SK-N-SH (cell line): ENCODE measurements at regions not wholly inside any gene's neighbourhood (a gene's known extent, or its start where the extent isn't known, plus 50 kb on each side); places are given as distances from the start of the nearest gene placed in this dataset.
"Not testable (repeated sequence)": the region's sequence is repeated elsewhere in the genome, so short reads cannot be mapped to it uniquely, and the experiment has no call there.

Source experiments
- CTCF ChIA-PET: fragments of 300-600, 350-600 bp; formaldehyde crosslinking; extraction: SDS; loops from one replicate; lab custom pipeline; 2021; lab: Yijun Ruan, JAX
- POLR2A ChIA-PET: fragments of 350-600 bp; sonication (Branson Sonifier 250); formaldehyde crosslinking; extraction: SDS; loops from one replicate; lab custom pipeline; 2020; ENCODE audit warnings: antibody characterized with exemption, inconsistent platforms; lab: Yijun Ruan, JAX
- DNase-seq: peaks from one replicate; pipeline ENCODE4 v3.0.0; 2012
- H2AFZ ChIP-seq: fragments of 200-600 bp; sonication (generic); 2 replicates; pipeline ENCODE4 v1.8.1; 2016; ENCODE audit warnings: antibody characterized with exemption, mild to moderate bottlenecking, low read depth
- H3F3A ChIP-seq: fragments of 200-600 bp; sonication (generic); replicated peaks from 2 replicates; pipeline ENCODE3; 2016; ENCODE audit warnings: antibody characterized with exemption, mild to moderate bottlenecking; ENCODE audit not compliant: insufficient read depth
- H3K27ac ChIP-seq, 2 experiments: fragments of 200-500 bp in 1 of 2; fragments of 200-600 bp in 1 of 2; sonication (Bioruptor generic) in 1 of 2; sonication (generic), shearing (Covaris generic) in 1 of 2; 2 replicates each; pipeline versions ENCODE4 v1.5.1 to v1.6.1; 2014 to 2016; ENCODE audit warnings: low read depth in 2 of 2, inconsistent platforms in 1 of 2, low read length in 1 of 2, mild to moderate bottlenecking in 1 of 2, mixed read lengths in 1 of 2
- H3K27me3 ChIP-seq: fragments of 200-600 bp; sonication (generic), shearing (Covaris generic); 2 replicates; pipeline ENCODE4 v1.6.1; 2016; ENCODE audit warnings: mixed run types; ENCODE audit not compliant: insufficient read depth
- H3K36me3 ChIP-seq, 2 experiments: fragments of 200-500 bp in 1 of 2; fragments of 200-600 bp in 1 of 2; sonication (Bioruptor generic) in 1 of 2; sonication (generic) in 1 of 2; replicated peaks in 1 of 2; 2 replicates each; pipeline versions ENCODE3 to v1.5.1; 2014 to 2016; ENCODE audit warnings: low read length in 1 of 2, mild to moderate bottlenecking in 1 of 2; ENCODE audit not compliant: insufficient read depth in 2 of 2, control insufficient read depth in 1 of 2
- H3K4me1 ChIP-seq, 2 experiments: fragments of 200-500 bp in 1 of 2; fragments of 200-600 bp in 1 of 2; sonication (Bioruptor generic) in 1 of 2; sonication (generic), shearing (Covaris generic) in 1 of 2; 2 replicates each; pipeline versions ENCODE4 v1.5.1 to v1.6.1; 2014 to 2016; ENCODE audit warnings: low read depth in 1 of 2, low read length in 1 of 2, mixed run types in 1 of 2; ENCODE audit not compliant: insufficient read depth in 2 of 2, control insufficient read depth in 1 of 2
- H3K4me2 ChIP-seq: fragments of 200-600 bp; sonication (generic), shearing (Covaris generic); 2 replicates; pipeline ENCODE4 v1.6.1; 2017; ENCODE audit warnings: mixed run types
- H3K4me3 ChIP-seq, 2 experiments: fragments of 200-500 bp in 1 of 2; fragments of 200-600 bp in 1 of 2; sonication (Bioruptor generic) in 1 of 2; sonication (generic), shearing (Covaris generic) in 1 of 2; 2 replicates each; pipeline versions ENCODE4 v1.5.1 to v1.8.1; 2014 to 2016; ENCODE audit warnings: low read depth in 2 of 2, inconsistent platforms in 1 of 2, low read length in 1 of 2, mild to moderate bottlenecking in 1 of 2, mixed read lengths in 1 of 2, moderate library complexity in 1 of 2
- H3K79me2 ChIP-seq: fragments of 200-600 bp; sonication (generic); 2 replicates; pipeline ENCODE4 v1.8.1; 2017; ENCODE audit warnings: mild to moderate bottlenecking; ENCODE audit not compliant: insufficient read depth
- H3K9ac ChIP-seq: fragments of 200-600 bp; sonication (generic); 2 replicates; pipeline ENCODE4 v1.6.1; 2017; ENCODE audit warnings: mixed run types
- H3K9me2 ChIP-seq: fragments of 200-600 bp; sonication (generic); 2 replicates; pipeline ENCODE4 v1.6.1; 2017; ENCODE audit warnings: mixed run types
- H3K9me3 ChIP-seq: fragments of 200-600 bp; sonication (generic); 2 replicates; pipeline ENCODE4 v1.6.1; 2017; ENCODE audit warnings: mixed run types, mild to moderate bottlenecking, moderate library complexity
- H4K20me1 ChIP-seq: fragments of 200-600 bp; sonication (generic); 2 replicates; pipeline ENCODE4 v1.6.1; 2017; ENCODE audit warnings: mild to moderate bottlenecking, mixed run types; ENCODE audit not compliant: insufficient read depth
- FOXJ3 ChIP-seq: sonication (generic); formaldehyde crosslinking; IDR thresholded peaks from 2 replicates; pipeline ENCODE4 v1.5.1; 2020; ENCODE audit warnings: mild to moderate bottlenecking, missing genetic modification reagents
- RAD21 ChIP-seq: IDR thresholded peaks from 2 replicates; pipeline ENCODE4 v1.6.1; 2012; ENCODE audit warnings: mild to moderate bottlenecking, low read length
- RXRA ChIP-seq: IDR thresholded peaks from 2 replicates; pipeline ENCODE4 v1.4.0; 2012; ENCODE audit warnings: low read depth, mild to moderate bottlenecking, borderline replicate concordance
- SIN3A ChIP-seq: IDR thresholded peaks from 2 replicates; pipeline ENCODE4 v1.6.1; 2012; ENCODE audit warnings: low read depth, mild to moderate bottlenecking, low read length, moderate library complexity, borderline replicate concordance
- SMC3 ChIP-seq: IDR thresholded peaks from 2 replicates; pipeline ENCODE4 v1.6.1; 2012; ENCODE audit warnings: low read depth, low read length, improper control_type of control experiment
- TEAD4 ChIP-seq: IDR thresholded peaks from 2 replicates; pipeline ENCODE4 v1.4.0; 2012; ENCODE audit warnings: mild to moderate bottlenecking, borderline replicate concordance; ENCODE audit not compliant: insufficient read depth
- WGBS: methylation state at CpG from one replicate; pipeline ENCODE4 v1.1.6; 2017; ENCODE audit warnings: low lambda C conversion rate; 5-methylcytosine and 5-hydroxymethylcytosine counted together
- TF ChIP-seq, protein P1 (sequence below): fragments of 200-600 bp; sonication (generic); IDR thresholded peaks from 2 replicates; pipeline ENCODE4 v1.6.1; 2017; ENCODE audit warnings: antibody characterized with exemption, mild to moderate bottlenecking, moderate library complexity
- TF ChIP-seq, protein P2 (sequence below): IDR thresholded peaks from 2 replicates; pipeline ENCODE4 v1.4.0; 2012; ENCODE audit warnings: low read depth, borderline replicate concordance
- TF ChIP-seq, protein P3 (sequence below): IDR thresholded peaks from 2 replicates; pipeline ENCODE4; 2012

DNA sequence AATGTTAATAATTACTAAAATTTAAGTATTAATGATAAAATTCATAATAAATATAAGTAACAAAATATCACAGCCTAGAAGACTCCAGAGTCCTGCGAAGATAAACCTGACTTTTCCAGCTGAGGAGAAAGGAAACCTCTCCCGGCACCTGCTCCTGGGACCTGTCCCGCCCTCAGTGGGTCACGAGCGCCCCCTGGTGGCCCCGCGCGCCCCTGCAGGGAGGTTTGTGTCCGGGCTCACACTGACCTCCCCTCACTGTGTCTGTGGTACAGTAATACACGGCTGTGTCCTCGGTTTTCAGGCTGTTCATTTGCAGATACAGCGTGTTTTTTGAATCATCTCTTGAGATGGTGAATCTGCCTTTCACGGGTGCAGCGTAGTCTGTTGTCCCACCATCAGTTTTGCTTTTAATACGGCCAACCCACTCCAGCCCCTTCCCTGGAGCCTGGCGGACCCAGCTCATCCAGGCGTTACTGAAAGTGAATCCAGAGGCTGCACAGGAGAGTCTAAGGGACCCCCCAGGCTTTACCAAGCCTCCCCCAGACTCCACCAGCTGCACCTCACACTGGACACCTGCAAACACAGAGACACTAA, 627.1 kb downstream of the TMEM121 start:
- H3K9ac ChIP-seq, H3K9me2 ChIP-seq, H4K20me1 ChIP-seq, H3K4me1 ChIP-seq, H3K36me3 ChIP-seq, DNase-seq, POLR2A ChIA-PET, H3K9me3 ChIP-seq, H3F3A ChIP-seq, H3K79me2 ChIP-seq, H3K27ac ChIP-seq, H3K27me3 ChIP-seq: not testable (repeated sequence)
- WGBS = 4% methylated on average over 16 of the region's 17 CpGs
- CTCF ChIA-PET = interaction anchor here (0.6 to 1.4 kb wide), 4 partner anchors 11 to 832 kb away, joined by 3 to 4 read pairs (median 3); no protein-coding TSS in a partner anchor
- TF ChIP-seq, protein P1, sequence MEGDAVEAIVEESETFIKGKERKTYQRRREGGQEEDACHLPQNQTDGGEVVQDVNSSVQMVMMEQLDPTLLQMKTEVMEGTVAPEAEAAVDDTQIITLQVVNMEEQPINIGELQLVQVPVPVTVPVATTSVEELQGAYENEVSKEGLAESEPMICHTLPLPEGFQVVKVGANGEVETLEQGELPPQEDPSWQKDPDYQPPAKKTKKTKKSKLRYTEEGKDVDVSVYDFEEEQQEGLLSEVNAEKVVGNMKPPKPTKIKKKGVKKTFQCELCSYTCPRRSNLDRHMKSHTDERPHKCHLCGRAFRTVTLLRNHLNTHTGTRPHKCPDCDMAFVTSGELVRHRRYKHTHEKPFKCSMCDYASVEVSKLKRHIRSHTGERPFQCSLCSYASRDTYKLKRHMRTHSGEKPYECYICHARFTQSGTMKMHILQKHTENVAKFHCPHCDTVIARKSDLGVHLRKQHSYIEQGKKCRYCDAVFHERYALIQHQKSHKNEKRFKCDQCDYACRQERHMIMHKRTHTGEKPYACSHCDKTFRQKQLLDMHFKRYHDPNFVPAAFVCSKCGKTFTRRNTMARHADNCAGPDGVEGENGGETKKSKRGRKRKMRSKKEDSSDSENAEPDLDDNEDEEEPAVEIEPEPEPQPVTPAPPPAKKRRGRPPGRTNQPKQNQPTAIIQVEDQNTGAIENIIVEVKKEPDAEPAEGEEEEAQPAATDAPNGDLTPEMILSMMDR = peak; percentile 81
- TF ChIP-seq SMC3 (peak; percentile 34), RAD21 (peak; percentile 47)
- 0 out of 2 replicates have a peak overlapping the region, but pooled peaks have one; percentile 22 for H2AFZ ChIP-seq
- peak overlapping the region in 1 of 2 experiments; percentile 12; a peak in 1 of 4 replicates for H3K4me3 ChIP-seq
- H3K4me2 ChIP-seq = peak overlapping the region; percentile 63; the same call in 1 of the 2 replicates

DNA sequence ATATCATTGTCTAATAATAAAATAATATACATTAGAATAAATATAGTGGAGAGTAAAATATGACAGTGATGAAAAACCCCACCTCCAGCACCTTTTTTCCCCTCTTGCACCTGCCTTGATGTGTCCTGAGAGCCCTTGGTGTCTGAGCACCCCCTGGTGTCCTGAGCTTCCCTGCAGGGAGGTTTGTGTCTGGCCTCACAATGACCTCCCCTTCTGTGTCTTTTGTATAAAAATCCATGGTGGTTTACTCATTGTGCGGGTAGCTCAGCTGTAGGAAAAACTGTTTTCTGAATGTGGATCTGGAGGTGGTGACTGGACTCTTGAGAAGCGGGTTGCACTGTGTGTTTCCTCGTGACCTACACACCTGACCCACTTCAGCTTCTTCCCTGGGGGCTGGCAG, 636.9 kb downstream of the TMEM121 start:
- TF ChIP-seq TEAD4 (no peak), RXRA (no peak), FOXJ3 (CRISPR knock-in tag) (no peak), SIN3A (no peak)
- TF ChIP-seq, protein P2, sequence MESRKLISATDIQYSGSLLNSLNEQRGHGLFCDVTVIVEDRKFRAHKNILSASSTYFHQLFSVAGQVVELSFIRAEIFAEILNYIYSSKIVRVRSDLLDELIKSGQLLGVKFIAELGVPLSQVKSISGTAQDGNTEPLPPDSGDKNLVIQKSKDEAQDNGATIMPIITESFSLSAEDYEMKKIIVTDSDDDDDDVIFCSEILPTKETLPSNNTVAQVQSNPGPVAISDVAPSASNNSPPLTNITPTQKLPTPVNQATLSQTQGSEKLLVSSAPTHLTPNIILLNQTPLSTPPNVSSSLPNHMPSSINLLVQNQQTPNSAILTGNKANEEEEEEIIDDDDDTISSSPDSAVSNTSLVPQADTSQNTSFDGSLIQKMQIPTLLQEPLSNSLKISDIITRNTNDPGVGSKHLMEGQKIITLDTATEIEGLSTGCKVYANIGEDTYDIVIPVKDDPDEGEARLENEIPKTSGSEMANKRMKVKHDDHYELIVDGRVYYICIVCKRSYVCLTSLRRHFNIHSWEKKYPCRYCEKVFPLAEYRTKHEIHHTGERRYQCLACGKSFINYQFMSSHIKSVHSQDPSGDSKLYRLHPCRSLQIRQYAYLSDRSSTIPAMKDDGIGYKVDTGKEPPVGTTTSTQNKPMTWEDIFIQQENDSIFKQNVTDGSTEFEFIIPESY = no peak
- TF ChIP-seq, protein P3, sequence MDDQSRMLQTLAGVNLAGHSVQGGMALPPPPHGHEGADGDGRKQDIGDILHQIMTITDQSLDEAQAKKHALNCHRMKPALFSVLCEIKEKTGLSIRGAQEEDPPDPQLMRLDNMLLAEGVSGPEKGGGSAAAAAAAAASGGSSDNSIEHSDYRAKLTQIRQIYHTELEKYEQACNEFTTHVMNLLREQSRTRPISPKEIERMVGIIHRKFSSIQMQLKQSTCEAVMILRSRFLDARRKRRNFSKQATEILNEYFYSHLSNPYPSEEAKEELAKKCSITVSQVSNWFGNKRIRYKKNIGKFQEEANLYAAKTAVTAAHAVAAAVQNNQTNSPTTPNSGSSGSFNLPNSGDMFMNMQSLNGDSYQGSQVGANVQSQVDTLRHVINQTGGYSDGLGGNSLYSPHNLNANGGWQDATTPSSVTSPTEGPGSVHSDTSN = no peak
- POLR2A ChIA-PET = no interaction called here
- Histone ChIP-seq H3K4me3 (no peak overlapping the region), H3K79me2 (no peaks in the 10 kb centered on the region), H3K27ac (no peak overlapping the region), H3K9me2 (no peaks in the 10 kb centered on the region), H3K4me1 (no peaks in the 10 kb centered on the region), H3K9ac (no peak overlapping the region), H2AFZ (no peak overlapping the region), H3K36me3 (no peaks in the 10 kb centered on the region), H3K9me3 (no peaks in the 10 kb centered on the region), H3K27me3 (no peaks in the 10 kb centered on the region), H3K4me2 (no peak overlapping the region), H4K20me1 (no peaks in the 10 kb centered on the region), H3F3A (no peaks in the 10 kb centered on the region)
- 0% methylated on average over 3 of the region's 3 CpGs for WGBS
- DNase-seq = no peak
- CTCF ChIA-PET = no interaction called here

DNA sequence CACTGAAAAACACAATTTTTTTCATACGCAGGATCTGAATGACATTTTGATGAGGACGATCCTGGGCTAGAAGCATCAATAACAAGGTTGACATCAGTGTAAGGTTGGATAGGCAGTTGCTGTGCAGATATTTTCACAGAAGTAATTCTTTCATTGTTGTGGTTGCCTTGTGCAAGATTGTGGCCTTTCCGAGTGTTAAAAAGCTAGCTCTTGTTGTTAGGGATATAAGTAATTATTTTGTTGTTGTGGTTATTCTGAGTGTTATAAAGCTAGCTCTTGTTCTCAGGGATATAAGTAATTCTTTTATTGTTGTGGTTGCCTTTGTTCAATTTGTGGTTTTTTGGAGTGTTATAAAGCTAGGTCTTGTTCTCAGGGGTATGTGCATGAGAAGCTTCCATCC, 637.4 kb downstream of the TMEM121 start:
- H4K20me1 ChIP-seq, H2AFZ ChIP-seq, H3K27me3 ChIP-seq, H3K27ac ChIP-seq, H3K9ac ChIP-seq, DNase-seq, H3K4me3 ChIP-seq, H3F3A ChIP-seq, H3K36me3 ChIP-seq, POLR2A ChIA-PET, H3K9me3 ChIP-seq, H3K9me2 ChIP-seq, H3K4me1 ChIP-seq, H3K4me2 ChIP-seq, H3K79me2 ChIP-seq: not testable (repeated sequence)
- CTCF ChIA-PET = interaction anchor here (1.1 kb wide), 1 partner anchor 11 kb away, joined by 3 read pairs; no protein-coding TSS in a partner anchor
- WGBS = 0% methylated on average over 2 of the region's 3 CpGs
